T-helper 2 cell treated with Interferon-gamma antibody and Interleukin-4, amounts not matched to agents 100 ng/mL and 5 ng/mL, for 36 hours (primary cell): ENCODE measurements at regions not wholly inside any gene's neighbourhood (a gene's known extent, or its start where the extent isn't known, plus 50 kb on each side); places are given as distances from the start of the nearest gene placed in this dataset.

Source experiments
- intact Hi-C: fragments of 100-400 bp; cut with micrococcal nuclease; formaldehyde crosslinking; loops from one replicate; pipeline ENCODE4 v1.15.1; 2023

- intact Hi-C loops, result no loop called here
Measured at GRCh38 chr15:35764661-35765519, 218.9 kb upstream of the DPH6 start.

GRCh38 chr15:35768949-35769348 lies 223.0 kb upstream of the DPH6 start:
- intact Hi-C loops, result no loop called here

- intact Hi-C loops, result no loop called here
Measured at GRCh38 chr15:35769656-35770055, 223.7 kb upstream of the DPH6 start.

GRCh38 chr15:35771746-35772442 lies 225.9 kb upstream of the DPH6 start:
- intact Hi-C loops, result no loop called here

- intact Hi-C loops, result no loop called here
Measured at GRCh38 chr15:35774653-35775052, 228.7 kb upstream of the DPH6 start.

- intact Hi-C loops, result no loop called here
Measured at GRCh38 chr15:35775471-35775870, 229.5 kb upstream of the DPH6 start.

- intact Hi-C loops, result no loop called here
Measured at GRCh38 chr15:35777061-35777460, 231.1 kb upstream of the DPH6 start.

- intact Hi-C loops, result no loop called here
Measured at GRCh38 chr15:35783203-35783602, 237.2 kb upstream of the DPH6 start.

GRCh38 chr15:35784745-35785144 lies 238.8 kb upstream of the DPH6 start:
- intact Hi-C loops, result no loop called here

- intact Hi-C loops, result loop anchor here (10.0 kb wide), 1 partner anchor 55 kb away; no protein-coding TSS in a partner anchor
Measured at GRCh38 chr15:35810007-35810406, 264.0 kb upstream of the DPH6 start.

GRCh38 chr15:35813573-35813972 lies 267.6 kb upstream of the DPH6 start:
- intact Hi-C loops, result loop anchor here (10.0 kb wide), 1 partner anchor 59 kb away; no protein-coding TSS in a partner anchor

GRCh38 chr15:35818846-35819245 lies 272.9 kb upstream of the DPH6 start:
- intact Hi-C loops, result loop anchor here (10.0 kb wide), 1 partner anchor 64 kb away; no protein-coding TSS in a partner anchor

- intact Hi-C loops, result no loop called here
Measured at GRCh38 chr15:35822153-35822552, 276.2 kb upstream of the DPH6 start.

GRCh38 chr15:35827141-35827540 lies 281.2 kb upstream of the DPH6 start:
- intact Hi-C loops, result no loop called here

- intact Hi-C loops, result no loop called here
Measured at GRCh38 chr15:35827911-35828310, 281.9 kb upstream of the DPH6 start.

GRCh38 chr15:35833581-35833980 lies 287.6 kb upstream of the DPH6 start:
- intact Hi-C loops, result no loop called here

- intact Hi-C loops, result no loop called here
Measured at GRCh38 chr15:35834216-35834830, 288.4 kb upstream of the DPH6 start.

- intact Hi-C loops, result no loop called here
Measured at GRCh38 chr15:35834866-35835265, 288.9 kb upstream of the DPH6 start.

- intact Hi-C loops, result no loop called here
Measured at GRCh38 chr15:35838424-35839111, 292.6 kb upstream of the DPH6 start.

GRCh38 chr15:35842631-35843030 lies 296.7 kb upstream of the DPH6 start:
- intact Hi-C loops, result no loop called here

- intact Hi-C loops, result no loop called here
Measured at GRCh38 chr15:35843498-35843897, 297.5 kb upstream of the DPH6 start.
